Right lobe of liver (tissue), 6 donors: ENCODE measurements at regions not wholly inside any gene's neighbourhood (a gene's known extent, or its start where the extent isn't known, plus 50 kb on each side); places are given as distances from the start of the nearest gene placed in this dataset.

Experiments used
- ATAC-seq, 4 donors: fragments of 200-7000 bp; cut with Tn5 transposase; one replicate each; pipeline ENCODE4 v1.9.1; 2020; ENCODE audit warnings: mild to moderate bottlenecking in 4 of 4, moderate library complexity in 4 of 4
- DNase-seq, 3 donors: peaks; one replicate each; pipeline ENCODE4 v3.0.0-alpha.2; 2020
- H3K27ac ChIP-seq, 3 donors: fragments of 200-600 bp; one replicate each; pipeline ENCODE4 v1.8.0; 2022
- H3K27me3 ChIP-seq, 2 donors: fragments of 200-600 bp; one replicate each; pipeline ENCODE4 v1.8.0; 2022
- H3K36me3 ChIP-seq, 4 donors: fragments of 200-600 bp; sonication (generic) in 1 of 4; one replicate each; pipeline versions ENCODE4 v1.5.1 to v1.8.0; 2017 to 2022; ENCODE audit warnings: control low read depth in 1 of 4
- H3K4me1 ChIP-seq, 4 donors: fragments of 200-600 bp; sonication (generic) in 1 of 4; one replicate each; pipeline versions ENCODE4 v1.5.1 to v1.8.0; 2017 to 2022; ENCODE audit warnings: control low read depth in 1 of 4
- H3K4me3 ChIP-seq, 3 donors: fragments of 200-600 bp; one replicate each; pipeline ENCODE4 v1.8.0; 2022
- H3K9me3 ChIP-seq, 4 donors: fragments of 200-600 bp; sonication (generic) in 1 of 4; one replicate each; pipeline versions ENCODE4 v1.5.1 to v1.8.0; 2017 to 2022; ENCODE audit warnings: control low read depth in 1 of 4
- POLR2A ChIP-seq: fragments of 450-650 bp; IDR thresholded peaks from one replicate; pipeline ENCODE4 v1.6.1; 2017; ENCODE audit warnings: antibody characterized with exemption, mild to moderate bottlenecking
- WGBS: methylation state at CpG from one replicate; pipeline ENCODE4 v1.1.6; 2018; ENCODE audit warnings: low coverage, low lambda C conversion rate; ENCODE audit not compliant: insufficient coverage; ENCODE audit errors: missing lambda C conversion rate; 5-methylcytosine and 5-hydroxymethylcytosine counted together
- intact Hi-C, 2 donors: fragments of 100-400 bp; cut with DNase I; formaldehyde crosslinking; loops; one replicate each; pipeline versions ENCODE4 v1.11.2 to v1.14.1; 2022
- TF ChIP-seq, protein P1 (sequence below), 4 donors: fragments of 200-600 bp in 3 of 4; fragments of 450-650 bp in 1 of 4; IDR thresholded peaks; one replicate each; pipeline versions ENCODE4 v1.5.1 to v1.8.0; 2016 to 2022; ENCODE audit warnings: antibody characterized with exemption in 4 of 4, mild to moderate bottlenecking in 2 of 4
- donor health status: DM: no; HTN: yes; CAD: no.
- donor health status: DM: no; HTN: no; CAD: no.
- donor health status: DM: no; HTN: no; CAD: no.
- donor health status: DM: no; HTN: yes; CAD: no.
- donor health status: DM: no; HTN: yes; CAD: no.

DNA sequence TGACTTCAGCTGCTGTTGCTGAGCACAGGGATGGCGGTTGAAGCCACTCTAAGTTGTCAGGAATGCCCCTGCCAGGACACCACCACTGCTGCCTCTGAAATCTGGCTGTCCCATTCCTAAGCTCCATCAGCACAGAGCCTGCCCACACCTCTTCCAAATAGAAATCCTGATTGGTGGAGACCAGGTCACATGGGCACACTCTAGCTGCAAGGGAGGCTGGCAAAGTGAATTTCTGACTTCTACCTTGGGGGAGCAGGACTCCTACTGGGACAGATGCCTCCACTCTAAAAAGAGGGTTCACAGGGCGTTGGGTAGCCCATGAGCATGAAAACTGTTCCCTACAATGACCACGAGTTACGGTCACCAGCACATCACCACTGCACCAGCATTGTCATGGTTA, 83.8 kb upstream of the TARDBP start:
- Histone ChIP-seq H3K27ac (no peak overlapping the region), H3K27me3 (no peaks in the 10 kb centered on the region), H3K9me3 (no peaks in the 10 kb centered on the region), H3K4me3 (no peak overlapping the region), H3K36me3 (no peaks in the 10 kb centered on the region), H3K4me1 (no peaks in the 10 kb centered on the region)
- ATAC-seq: no peak
- no CpG with 5 or more reads among the region's 4 CpGs for WGBS
- intact Hi-C loops: no loop called here
- peak in 1 of 3 donors; percentile 15 for DNase-seq
- TF ChIP-seq, protein P1, sequence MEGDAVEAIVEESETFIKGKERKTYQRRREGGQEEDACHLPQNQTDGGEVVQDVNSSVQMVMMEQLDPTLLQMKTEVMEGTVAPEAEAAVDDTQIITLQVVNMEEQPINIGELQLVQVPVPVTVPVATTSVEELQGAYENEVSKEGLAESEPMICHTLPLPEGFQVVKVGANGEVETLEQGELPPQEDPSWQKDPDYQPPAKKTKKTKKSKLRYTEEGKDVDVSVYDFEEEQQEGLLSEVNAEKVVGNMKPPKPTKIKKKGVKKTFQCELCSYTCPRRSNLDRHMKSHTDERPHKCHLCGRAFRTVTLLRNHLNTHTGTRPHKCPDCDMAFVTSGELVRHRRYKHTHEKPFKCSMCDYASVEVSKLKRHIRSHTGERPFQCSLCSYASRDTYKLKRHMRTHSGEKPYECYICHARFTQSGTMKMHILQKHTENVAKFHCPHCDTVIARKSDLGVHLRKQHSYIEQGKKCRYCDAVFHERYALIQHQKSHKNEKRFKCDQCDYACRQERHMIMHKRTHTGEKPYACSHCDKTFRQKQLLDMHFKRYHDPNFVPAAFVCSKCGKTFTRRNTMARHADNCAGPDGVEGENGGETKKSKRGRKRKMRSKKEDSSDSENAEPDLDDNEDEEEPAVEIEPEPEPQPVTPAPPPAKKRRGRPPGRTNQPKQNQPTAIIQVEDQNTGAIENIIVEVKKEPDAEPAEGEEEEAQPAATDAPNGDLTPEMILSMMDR (IDR thresholded peaks at IDR 0.05): no peak
- TF ChIP-seq POLR2A: no peak

DNA sequence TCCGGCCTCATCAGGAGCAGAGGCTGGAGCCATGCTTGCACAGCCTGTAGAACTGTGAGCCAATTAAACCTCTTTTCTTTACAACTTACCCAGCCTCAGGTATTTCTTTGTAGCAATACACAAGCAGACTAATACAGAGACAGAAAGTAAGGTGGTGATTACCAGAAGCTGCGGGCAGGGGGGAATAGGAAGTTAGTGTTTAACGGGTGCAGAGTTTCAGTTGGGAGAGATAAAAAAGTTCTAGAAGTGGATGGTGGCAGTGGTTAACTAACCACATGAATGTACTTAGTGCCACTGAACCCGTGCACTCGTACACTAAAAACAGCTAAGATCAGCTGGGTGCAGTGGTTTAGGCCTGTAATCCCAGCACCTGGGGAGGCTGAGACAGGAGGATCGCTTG, 80.4 kb upstream of the TARDBP start:
- Histone ChIP-seq H3K4me1 (no peaks in the 10 kb centered on the region), H3K9me3 (no peaks in the 10 kb centered on the region), H3K4me3 (no peak overlapping the region), H3K36me3 (no peaks in the 10 kb centered on the region), H3K27me3 (no peaks in the 10 kb centered on the region), H3K27ac (no peak overlapping the region)
- ATAC-seq (no peak), DNase-seq (no peak)
- TF ChIP-seq, protein P1 (IDR thresholded peaks at IDR 0.05): no peak
- TF ChIP-seq POLR2A: no peak
- intact Hi-C loops: no loop called here
- WGBS: 71% methylated on average over 6 of the region's 6 CpGs

DNA sequence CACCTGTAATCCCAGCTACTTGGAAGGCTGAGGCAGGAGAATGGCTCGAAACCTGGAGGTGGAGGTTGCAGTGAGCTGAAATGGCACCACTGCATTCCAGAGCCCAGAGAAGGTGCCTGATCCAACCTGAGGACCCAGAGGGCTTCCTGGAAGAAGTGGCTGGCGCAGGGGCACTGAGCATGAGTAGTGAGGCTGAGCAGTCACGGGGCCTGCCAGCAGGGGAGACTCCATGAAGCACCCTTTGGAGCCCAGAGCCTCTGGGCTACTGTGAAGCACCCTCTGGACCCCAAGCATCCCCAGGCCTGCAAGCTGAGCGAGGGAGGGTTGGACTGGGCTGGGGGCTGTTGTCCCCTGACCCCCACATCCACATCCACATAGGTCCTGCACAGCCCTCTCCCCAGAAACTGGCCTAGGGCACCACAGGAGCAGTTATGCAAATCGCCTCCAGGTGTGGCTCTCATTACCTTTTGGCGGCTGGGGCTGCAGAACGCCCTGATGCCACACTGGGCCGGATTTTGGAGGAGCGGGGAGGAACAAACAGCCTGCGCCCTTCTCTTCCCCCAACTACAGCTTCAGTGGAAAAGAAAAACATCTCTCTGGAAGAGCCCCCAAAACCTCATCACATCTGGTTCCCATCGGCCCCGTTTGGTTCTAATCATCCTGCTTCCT, 78.2 kb upstream of the TARDBP start:
- no peak for ATAC-seq
- no peak for TF ChIP-seq POLR2A
- TF ChIP-seq, protein P1 (IDR thresholded peaks at IDR 0.05): no peak
- Histone ChIP-seq H3K4me3 (no peak overlapping the region), H3K9me3 (no peaks in the 10 kb centered on the region), H3K27ac (no peak overlapping the region), H3K27me3 (no peaks in the 10 kb centered on the region), H3K36me3 (no peaks in the 10 kb centered on the region), H3K4me1 (no peaks in the 10 kb centered on the region)
- intact Hi-C loops: no loop called here
- no peak for DNase-seq
- WGBS: 55% methylated on average over 2 of the region's 12 CpGs

DNA sequence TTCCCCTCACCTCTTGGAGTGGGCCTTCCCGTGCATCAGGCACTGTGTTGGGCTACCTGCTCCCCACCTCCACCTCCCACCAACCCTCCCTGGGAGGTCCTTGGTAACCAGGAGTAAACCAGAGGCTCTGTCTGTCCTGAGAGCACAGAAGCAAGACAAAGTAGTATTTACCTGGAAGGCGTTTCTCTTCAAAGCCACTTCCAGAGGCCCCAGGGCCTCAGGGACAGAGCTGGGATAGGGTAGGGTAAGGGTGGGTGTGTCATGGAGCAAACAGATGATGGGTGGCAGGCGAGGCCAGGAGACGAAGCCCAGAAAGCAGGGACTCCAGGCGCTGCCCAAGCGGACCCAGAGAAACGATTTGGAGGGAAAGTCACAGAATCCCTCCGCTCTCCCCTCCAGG, 77.2 kb upstream of the TARDBP start:
- H3K27me3 ChIP-seq: no peaks in the 10 kb centered on the region
- H3K36me3 ChIP-seq: no peaks in the 10 kb centered on the region
- no peak overlapping the region for H3K4me3 ChIP-seq
- no peak for TF ChIP-seq POLR2A
- TF ChIP-seq, protein P1 (IDR thresholded peaks at IDR 0.05): no peak
- ATAC-seq (no peak), DNase-seq (no peak)
- intact Hi-C loops: no loop called here
- H3K27ac ChIP-seq: no peak overlapping the region
- H3K9me3 ChIP-seq: no peaks in the 10 kb centered on the region
- H3K4me1 ChIP-seq: no peaks in the 10 kb centered on the region
- WGBS: 65% methylated on average over 6 of the region's 8 CpGs

DNA sequence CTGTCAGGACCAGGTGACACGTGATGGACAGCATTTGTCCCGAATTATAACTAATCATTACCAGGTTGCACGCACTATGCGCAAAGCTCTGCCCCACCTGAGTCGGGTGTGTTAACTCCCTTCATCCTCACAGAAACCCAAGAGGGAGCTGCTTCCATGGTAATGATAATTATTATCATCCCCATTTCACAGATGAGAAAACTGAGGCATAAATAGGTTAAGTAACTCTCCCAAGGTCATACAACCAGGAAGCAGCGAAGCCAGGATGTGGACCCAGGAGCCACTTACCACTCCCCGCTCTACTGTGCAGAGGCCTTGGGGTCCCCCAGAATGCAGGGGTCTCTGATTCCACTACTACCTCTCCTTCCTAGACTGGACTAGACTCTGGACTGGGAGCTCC, 76.7 kb upstream of the TARDBP start:
- TF ChIP-seq, protein P1 (IDR thresholded peaks at IDR 0.05): no peak
- no peak for TF ChIP-seq POLR2A
- Histone ChIP-seq H3K27me3 (no peaks in the 10 kb centered on the region), H3K36me3 (no peaks in the 10 kb centered on the region), H3K4me1 (no peaks in the 10 kb centered on the region), H3K9me3 (no peaks in the 10 kb centered on the region), H3K27ac (no peak overlapping the region), H3K4me3 (no peak overlapping the region)
- ATAC-seq (no peak), DNase-seq (no peak)
- intact Hi-C loops: no loop called here
- 32% methylated on average over 3 of the region's 7 CpGs for WGBS
